ENCODE measurements at regions not wholly inside any gene's neighbourhood (a gene's known extent, or its start where the extent isn't known, plus 50 kb on each side); places are given as distances from the start of the nearest gene placed in this dataset.

DNA sequence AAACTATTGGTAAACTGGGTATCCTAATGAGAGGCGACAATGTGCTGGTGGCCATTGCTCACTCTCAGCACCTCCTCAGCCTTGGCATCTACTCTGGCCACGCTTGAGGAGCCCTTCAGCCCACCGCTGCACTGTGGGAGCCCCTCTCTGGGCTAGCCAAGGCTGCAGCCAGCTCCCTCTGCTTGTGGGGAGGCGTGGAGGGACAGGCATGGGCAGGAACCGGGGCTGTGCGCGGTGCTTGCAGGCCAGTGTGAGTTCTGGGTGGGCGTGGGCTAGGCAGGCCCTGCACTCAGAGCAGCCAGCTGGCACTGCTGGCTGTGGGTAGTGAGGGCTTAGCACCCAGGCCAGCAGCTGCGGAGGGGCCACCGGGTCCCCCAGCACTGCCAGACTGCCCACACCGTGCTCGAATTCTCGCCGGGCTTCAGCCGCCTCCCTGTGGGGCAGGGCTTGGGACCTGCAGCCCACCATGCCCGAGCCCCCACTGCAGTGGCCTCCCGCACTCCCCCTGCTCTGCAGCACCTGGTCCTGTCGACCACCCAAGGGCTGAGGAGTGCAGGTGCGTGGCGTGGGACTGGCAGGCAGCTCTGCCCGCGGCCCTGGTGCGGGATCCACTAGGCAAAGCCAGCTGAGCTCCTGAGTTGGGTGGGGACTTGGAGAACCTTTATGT is 575.9 kb upstream of the ANO3 start:
- DNase-seq (no peak), ATAC-seq (no peak)
- no peaks in the 10 kb centered on the region for H3K4me1 Mint-ChIP-seq (ENCODE audit: low read depth)
- H3K27me3 Mint-ChIP-seq (ENCODE audit: low read depth), result no peaks in the 10 kb centered on the region
- H3K9me3 Mint-ChIP-seq, result peaks cover 12% of the 10 kb centered on the region
- no peaks in the 10 kb centered on the region for H3K36me3 Mint-ChIP-seq (ENCODE audit: insufficient read depth)
- H3K4me3 Mint-ChIP-seq, result no peak overlapping the region

DNA sequence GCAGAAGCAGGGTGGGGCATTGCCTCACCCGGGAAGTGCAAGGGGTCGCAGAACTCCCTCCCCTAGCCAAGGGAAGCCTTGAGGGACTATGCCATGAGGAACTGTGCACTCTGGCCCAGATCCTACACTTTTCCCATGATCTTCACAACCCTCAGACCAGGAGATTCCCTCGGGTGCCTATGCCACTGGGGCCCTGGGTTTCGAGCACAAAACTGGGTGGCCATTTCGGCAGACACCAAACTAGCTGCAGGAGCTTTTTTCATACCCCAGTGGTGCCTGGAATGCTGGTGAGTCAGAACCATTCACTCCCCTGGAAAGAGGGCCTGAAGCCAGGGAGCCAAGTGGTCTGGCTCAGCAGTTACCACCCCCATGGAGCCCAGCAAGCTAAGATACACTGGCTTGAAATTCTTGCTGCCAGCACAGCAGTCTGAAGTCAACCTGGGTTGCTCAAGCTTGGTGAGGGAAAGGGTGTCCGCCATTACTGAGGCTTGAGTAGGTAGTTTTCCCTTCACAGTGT is 573.7 kb upstream of the ANO3 start:
- no peak overlapping the region for H3K4me3 Mint-ChIP-seq
- no peaks in the 10 kb centered on the region for H3K36me3 Mint-ChIP-seq (ENCODE audit: insufficient read depth)
- ATAC-seq (no peak), DNase-seq (no peak)
- no peaks in the 10 kb centered on the region for H3K27me3 Mint-ChIP-seq (ENCODE audit: low read depth)
- H3K4me1 Mint-ChIP-seq (ENCODE audit: low read depth), result no peaks in the 10 kb centered on the region
- peaks cover 17% of the 10 kb centered on the region for H3K9me3 Mint-ChIP-seq

GRCh38 chr11:25766332-25767015 is 565.5 kb upstream of the ANO3 start:
- Mint-ChIP-seq H3K4me1 (ENCODE audit: low read depth) (no peaks in the 10 kb centered on the region), H3K36me3 (ENCODE audit: insufficient read depth) (no peaks in the 10 kb centered on the region), H3K9me3 (peaks cover 10% of the 10 kb centered on the region), H3K4me3 (no peak overlapping the region), H3K27me3 (ENCODE audit: low read depth) (no peaks in the 10 kb centered on the region)
- DNase-seq (no peak), ATAC-seq (no peak)

GRCh38 chr11:25769287-25769686 is 562.6 kb upstream of the ANO3 start:
- H3K4me1 Mint-ChIP-seq (ENCODE audit: low read depth), result no peaks in the 10 kb centered on the region
- peaks cover 9% of the 10 kb centered on the region for H3K9me3 Mint-ChIP-seq
- no peak for ATAC-seq
- no peaks in the 10 kb centered on the region for H3K27me3 Mint-ChIP-seq (ENCODE audit: low read depth)
- DNase-seq, result no peak
- no peaks in the 10 kb centered on the region for H3K36me3 Mint-ChIP-seq (ENCODE audit: insufficient read depth)
- no peak overlapping the region for H3K4me3 Mint-ChIP-seq

- no peak for ATAC-seq
- H3K36me3 Mint-ChIP-seq (ENCODE audit: insufficient read depth), result no peaks in the 10 kb centered on the region
- H3K9me3 Mint-ChIP-seq, result peaks cover 9% of the 10 kb centered on the region
These were observed 560.3 kb upstream of the ANO3 start for GRCh38 chr11:25771605-25772004.

GRCh38 chr11:25775603-25776002 is 556.3 kb upstream of the ANO3 start:
- peaks cover 5% of the 10 kb centered on the region for H3K9me3 Mint-ChIP-seq
- H3K36me3 Mint-ChIP-seq (ENCODE audit: insufficient read depth), result no peaks in the 10 kb centered on the region
- no peak overlapping the region for H3K4me3 Mint-ChIP-seq
- DNase-seq (no peak), ATAC-seq (no peak)
- no peaks in the 10 kb centered on the region for H3K4me1 Mint-ChIP-seq (ENCODE audit: low read depth)
- no peaks in the 10 kb centered on the region for H3K27me3 Mint-ChIP-seq (ENCODE audit: low read depth)

More at GRCh38 chr11:25771605-25772004, 560.3 kb upstream of the ANO3 start:
- no peak for DNase-seq
- Mint-ChIP-seq H3K4me1 (ENCODE audit: low read depth) (no peaks in the 10 kb centered on the region), H3K4me3 (no peak overlapping the region), H3K27me3 (ENCODE audit: low read depth) (no peaks in the 10 kb centered on the region)

GRCh38 chr11:25776238-25776637 is 555.7 kb upstream of the ANO3 start:
- Mint-ChIP-seq H3K36me3 (ENCODE audit: insufficient read depth) (no peaks in the 10 kb centered on the region), H3K9me3 (no peaks in the 10 kb centered on the region), H3K27me3 (ENCODE audit: low read depth) (no peaks in the 10 kb centered on the region), H3K4me1 (ENCODE audit: low read depth) (no peaks in the 10 kb centered on the region), H3K4me3 (no peak overlapping the region)
- DNase-seq, result no peak
- ATAC-seq, result no peak

DNA sequence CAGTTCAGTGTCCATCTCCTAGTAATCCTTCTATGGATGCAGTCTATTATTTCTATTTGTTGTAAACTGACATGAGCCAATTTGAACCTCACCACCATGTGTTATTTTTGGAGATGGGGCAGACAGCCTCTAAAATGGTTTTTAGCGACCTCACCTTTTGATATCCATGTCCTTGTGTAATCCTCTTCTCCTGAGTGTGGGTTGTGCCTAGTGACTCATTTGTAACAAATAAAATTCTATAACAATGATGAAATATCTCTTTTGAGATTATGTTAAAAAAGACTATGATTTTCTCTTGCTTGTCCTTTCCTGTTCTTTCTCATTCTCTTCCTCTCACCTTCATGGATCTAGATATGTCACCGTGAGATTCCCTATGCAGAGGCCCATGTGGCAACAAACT is 554.6 kb upstream of the ANO3 start:
- Mint-ChIP-seq H3K27me3 (ENCODE audit: low read depth) (no peaks in the 10 kb centered on the region), H3K4me3 (no peak overlapping the region), H3K36me3 (ENCODE audit: insufficient read depth) (no peaks in the 10 kb centered on the region), H3K9me3 (peaks cover 6% of the 10 kb centered on the region), H3K4me1 (ENCODE audit: low read depth) (no peaks in the 10 kb centered on the region)
- DNase-seq (no peak), ATAC-seq (no peak)

- no peaks in the 10 kb centered on the region for H3K27me3 Mint-ChIP-seq (ENCODE audit: low read depth)
- no peak overlapping the region for H3K4me3 Mint-ChIP-seq
- ATAC-seq (no peak), DNase-seq (no peak)
- H3K9me3 Mint-ChIP-seq, result peaks cover 11% of the 10 kb centered on the region
- H3K36me3 Mint-ChIP-seq (ENCODE audit: insufficient read depth), result no peaks in the 10 kb centered on the region
- H3K4me1 Mint-ChIP-seq (ENCODE audit: low read depth), result no peaks in the 10 kb centered on the region
These were observed 552.9 kb upstream of the ANO3 start for GRCh38 chr11:25779033-25779432.

- Mint-ChIP-seq H3K4me1 (ENCODE audit: low read depth) (no peaks in the 10 kb centered on the region), H3K36me3 (ENCODE audit: insufficient read depth) (no peaks in the 10 kb centered on the region), H3K27me3 (ENCODE audit: low read depth) (no peaks in the 10 kb centered on the region), H3K9me3 (peaks cover 16% of the 10 kb centered on the region), H3K4me3 (no peak overlapping the region)
- DNase-seq (no peak), ATAC-seq (no peak)
These were observed 544.5 kb upstream of the ANO3 start for GRCh38 chr11:25787416-25787815.

GRCh38 chr11:25790396-25790795 is 541.5 kb upstream of the ANO3 start:
- DNase-seq (no peak), ATAC-seq (no peak)
- no peak overlapping the region for H3K4me3 Mint-ChIP-seq
- H3K4me1 Mint-ChIP-seq (ENCODE audit: low read depth), result no peaks in the 10 kb centered on the region
- H3K36me3 Mint-ChIP-seq (ENCODE audit: insufficient read depth), result no peaks in the 10 kb centered on the region
- peaks cover 8% of the 10 kb centered on the region for H3K9me3 Mint-ChIP-seq
- no peaks in the 10 kb centered on the region for H3K27me3 Mint-ChIP-seq (ENCODE audit: low read depth)

- no peak for DNase-seq
- Mint-ChIP-seq H3K4me1 (ENCODE audit: low read depth) (no peaks in the 10 kb centered on the region), H3K9me3 (peaks cover 19% of the 10 kb centered on the region), H3K36me3 (ENCODE audit: insufficient read depth) (no peaks in the 10 kb centered on the region), H3K4me3 (no peak overlapping the region), H3K27me3 (ENCODE audit: low read depth) (no peaks in the 10 kb centered on the region)
- no peak for ATAC-seq
These were observed 538.3 kb upstream of the ANO3 start for GRCh38 chr11:25793637-25794036.

- H3K4me1 Mint-ChIP-seq (ENCODE audit: low read depth), result no peaks in the 10 kb centered on the region
- H3K9me3 Mint-ChIP-seq, result peaks cover 15% of the 10 kb centered on the region
- no peak overlapping the region for H3K4me3 Mint-ChIP-seq
- DNase-seq, result no peak
- no peak for ATAC-seq
- no peaks in the 10 kb centered on the region for H3K36me3 Mint-ChIP-seq (ENCODE audit: insufficient read depth)
- H3K27me3 Mint-ChIP-seq (ENCODE audit: low read depth), result no peaks in the 10 kb centered on the region
These were observed 537.1 kb upstream of the ANO3 start for GRCh38 chr11:25794804-25795203.

DNA sequence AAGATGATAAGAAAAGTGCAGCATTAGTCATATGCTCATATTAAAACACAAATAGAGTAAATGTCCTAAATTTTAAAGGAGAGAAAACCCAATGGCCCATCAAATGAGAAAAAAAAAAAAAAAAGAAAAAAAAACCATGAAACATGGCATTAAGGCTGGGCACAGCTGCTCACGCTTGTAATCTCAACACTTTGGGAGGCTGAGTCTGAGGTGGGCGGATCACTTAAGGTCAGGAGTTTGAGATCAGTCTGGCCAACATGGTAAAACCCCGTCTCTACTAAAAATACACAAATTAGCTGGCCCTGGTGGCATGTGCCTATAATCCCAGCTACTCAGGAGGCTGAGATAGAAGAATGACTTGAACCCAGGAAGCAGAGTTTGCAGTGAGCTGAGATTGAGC is 515.5 kb upstream of the ANO3 start:
- Mint-ChIP-seq H3K36me3 (ENCODE audit: insufficient read depth) (no peaks in the 10 kb centered on the region), H3K4me1 (ENCODE audit: low read depth) (no peaks in the 10 kb centered on the region)
- ATAC-seq, result no peak

GRCh38 chr11:25824688-25825087 is 507.2 kb upstream of the ANO3 start:
- Mint-ChIP-seq H3K36me3 (ENCODE audit: insufficient read depth) (no peaks in the 10 kb centered on the region), H3K4me3 (no peak overlapping the region), H3K4me1 (ENCODE audit: low read depth) (no peaks in the 10 kb centered on the region), H3K9me3 (peaks cover 27% of the 10 kb centered on the region), H3K27me3 (ENCODE audit: low read depth) (no peaks in the 10 kb centered on the region)
- ATAC-seq (no peak), DNase-seq (no peak)

More for the DNA sequence above, 515.5 kb upstream of the ANO3 start:
- H3K27me3 Mint-ChIP-seq (ENCODE audit: low read depth), result no peaks in the 10 kb centered on the region
- peaks cover 8% of the 10 kb centered on the region for H3K9me3 Mint-ChIP-seq
- no peak overlapping the region for H3K4me3 Mint-ChIP-seq
- DNase-seq, result no peak
